Activated gamma-delta T cell treated with anti-CD3 and anti-CD28 coated beads, Interleukin-2, amount 50 U/mL, for 16 hours (primary cell): ENCODE measurements at regions not wholly inside any gene's neighbourhood (a gene's known extent, or its start where the extent isn't known, plus 50 kb on each side); places are given as distances from the start of the nearest gene placed in this dataset.

Experiments used
- DNase-seq: peaks from one replicate; pipeline ENCODE4 v3.0.0-alpha.2; 2020; ENCODE audit warnings: low read depth

DNA sequence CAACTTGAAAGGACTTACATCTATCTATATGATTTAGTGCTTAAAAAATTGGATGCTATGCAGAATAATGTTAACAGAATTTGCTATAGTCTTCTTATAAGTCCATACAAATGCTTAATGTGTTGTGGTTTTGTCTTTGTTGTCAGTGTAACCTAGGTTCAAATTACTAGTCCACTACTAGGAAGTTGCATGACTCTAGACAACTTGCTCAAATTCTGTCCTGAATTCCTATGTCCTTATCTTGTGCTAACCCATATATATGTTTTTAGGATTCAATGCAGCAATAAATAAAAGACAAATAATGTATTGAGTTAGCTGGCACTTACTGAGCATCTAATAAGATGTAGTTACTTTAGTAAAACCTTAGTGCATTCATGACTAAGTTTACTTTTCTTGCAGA lies 276.5 kb upstream of the KCNMB2 start:
- DNase-seq: no peak

DNA sequence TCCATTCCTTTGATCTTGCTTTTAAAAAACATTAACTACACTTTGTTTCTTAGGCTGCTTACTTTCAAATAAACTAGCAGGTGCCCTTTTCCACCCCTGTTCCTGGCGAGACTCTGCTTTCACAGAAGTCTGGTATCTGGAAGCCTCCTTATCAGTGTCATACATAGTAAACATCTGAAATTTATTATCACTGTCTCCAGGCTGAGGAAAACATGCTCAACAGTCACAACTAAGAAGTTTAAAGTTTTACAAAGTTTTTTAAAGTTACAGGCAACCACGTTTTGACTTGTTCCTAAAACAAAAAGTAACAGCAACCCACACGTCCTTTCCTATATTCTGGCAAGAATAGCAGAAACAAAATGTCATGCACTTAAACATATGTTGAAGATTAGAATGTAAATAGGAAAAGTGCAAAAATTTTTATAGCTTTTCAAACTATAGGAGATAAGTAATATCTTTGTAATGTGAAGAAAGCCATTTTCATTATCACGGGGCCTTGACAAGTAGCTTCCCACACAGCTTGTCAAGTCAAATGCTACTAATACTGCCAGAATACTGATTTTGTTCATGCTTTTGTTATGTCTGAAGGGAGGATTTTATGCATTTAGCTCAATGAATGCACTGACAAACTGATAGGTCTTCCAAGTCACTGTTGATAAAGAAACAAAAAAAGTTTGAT lies 275.2 kb upstream of the KCNMB2 start:
- DNase-seq: no peak

DNA sequence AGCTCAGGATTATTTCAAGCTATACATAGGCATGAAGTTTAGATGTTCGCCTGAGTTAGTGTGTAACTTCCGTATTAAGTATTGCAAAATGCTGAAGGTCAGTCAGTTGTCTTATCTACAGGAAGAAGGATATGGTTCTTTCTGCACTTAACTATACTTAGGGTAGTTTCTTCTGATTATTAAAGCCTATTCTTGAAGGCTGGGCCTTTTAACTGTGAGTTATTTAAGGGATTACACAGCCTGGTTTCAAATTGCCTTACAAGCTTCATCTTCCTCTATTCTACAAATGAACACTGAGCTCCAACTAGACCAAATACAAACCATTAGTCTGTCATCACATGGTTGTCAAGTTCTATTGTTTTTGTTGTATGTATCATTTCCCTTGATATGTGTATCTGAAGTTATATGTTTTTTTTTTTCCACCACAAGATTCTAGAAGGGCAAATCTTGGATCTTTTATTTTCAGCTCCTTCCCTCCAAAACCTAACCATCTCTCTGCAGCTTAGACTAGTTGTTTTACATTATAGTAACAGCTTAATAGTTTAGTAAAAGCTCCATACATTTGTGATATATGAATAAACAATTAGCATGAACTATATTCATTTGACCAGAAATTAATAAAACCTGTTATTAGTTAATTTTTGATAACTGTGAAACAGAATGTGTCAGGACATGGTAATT lies 272.9 kb upstream of the KCNMB2 start:
- DNase-seq: no peak

DNA sequence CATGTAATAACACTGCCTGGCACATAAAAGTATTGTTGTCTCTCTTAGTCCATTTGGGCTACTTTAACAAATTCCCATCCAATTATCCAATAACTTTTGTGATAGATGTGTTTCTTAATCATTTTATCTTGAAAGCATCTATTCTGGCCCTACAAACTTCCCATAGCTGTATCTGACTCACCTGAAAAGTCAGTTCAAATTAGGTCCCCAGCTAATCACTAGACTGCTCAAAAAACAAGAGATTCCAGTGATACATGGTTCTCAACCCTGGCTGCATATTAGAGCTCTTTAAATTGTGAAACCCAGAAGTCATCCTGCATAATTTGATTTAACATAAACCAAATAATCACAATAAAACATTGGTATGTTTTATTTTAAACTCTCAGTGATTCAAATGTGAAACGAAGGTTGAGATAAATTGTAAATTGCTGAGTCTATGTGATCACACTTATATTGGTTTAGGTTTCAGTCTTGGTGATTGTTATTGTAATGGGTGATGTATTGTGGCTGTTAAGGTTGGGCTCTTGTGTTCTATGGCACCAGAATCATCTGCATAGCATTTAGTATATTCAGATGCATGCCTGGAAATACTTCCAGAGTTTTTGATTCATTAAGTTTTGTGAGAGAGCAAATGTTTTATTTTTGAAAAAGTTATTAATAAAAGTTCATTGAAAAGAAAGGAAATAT lies 268.9 kb upstream of the KCNMB2 start:
- no peak for DNase-seq

DNA sequence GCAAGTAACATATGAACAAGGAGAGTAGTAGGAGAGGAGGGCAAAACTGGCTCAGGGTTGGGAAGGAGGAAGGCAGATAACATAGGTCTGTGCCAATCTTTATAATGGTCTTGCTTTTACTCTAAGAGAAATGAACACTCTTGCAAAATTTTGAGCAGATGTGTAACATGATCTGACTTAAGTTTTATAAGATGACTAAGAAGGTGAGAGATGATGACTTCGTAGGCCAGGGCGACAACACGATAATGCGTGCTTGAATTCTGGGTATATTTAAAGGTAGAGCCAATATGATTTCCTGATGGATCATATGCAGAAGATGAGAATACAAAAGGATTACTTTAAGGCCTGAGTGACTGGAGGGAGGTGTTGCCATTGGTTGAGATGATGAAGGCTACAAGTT lies 265.4 kb upstream of the KCNMB2 start:
- DNase-seq: no peak

DNA sequence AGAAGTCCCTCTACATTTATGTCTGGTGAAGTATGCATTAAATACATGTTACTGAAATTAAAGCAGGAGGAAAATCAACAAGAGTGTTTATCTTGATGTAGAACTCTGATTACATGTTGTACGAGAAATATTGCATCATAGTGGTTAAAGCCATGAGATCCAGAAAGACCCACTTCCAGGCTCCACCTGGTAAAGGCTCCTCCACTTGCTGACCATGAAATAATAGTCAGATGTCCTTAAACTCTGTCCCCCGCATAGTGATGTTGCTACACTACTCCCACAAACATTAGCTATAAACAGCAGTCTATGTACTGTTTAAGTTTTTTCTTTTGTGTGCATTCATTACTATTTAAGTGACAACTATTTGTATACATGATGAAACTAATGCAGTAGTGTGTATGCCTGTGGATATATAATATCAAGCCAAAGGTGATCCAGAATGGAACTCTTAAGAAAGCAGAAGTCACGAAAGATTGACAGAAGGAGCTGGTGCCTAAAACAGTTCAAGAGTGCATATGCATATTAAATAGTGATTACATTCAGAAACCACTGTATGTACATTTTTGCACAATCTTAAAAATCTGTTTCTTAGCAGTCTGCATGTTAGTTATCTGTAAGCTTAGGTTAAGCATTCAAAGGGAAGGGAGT lies 264.4 kb upstream of the KCNMB2 start:
- DNase-seq: no peak

DNA sequence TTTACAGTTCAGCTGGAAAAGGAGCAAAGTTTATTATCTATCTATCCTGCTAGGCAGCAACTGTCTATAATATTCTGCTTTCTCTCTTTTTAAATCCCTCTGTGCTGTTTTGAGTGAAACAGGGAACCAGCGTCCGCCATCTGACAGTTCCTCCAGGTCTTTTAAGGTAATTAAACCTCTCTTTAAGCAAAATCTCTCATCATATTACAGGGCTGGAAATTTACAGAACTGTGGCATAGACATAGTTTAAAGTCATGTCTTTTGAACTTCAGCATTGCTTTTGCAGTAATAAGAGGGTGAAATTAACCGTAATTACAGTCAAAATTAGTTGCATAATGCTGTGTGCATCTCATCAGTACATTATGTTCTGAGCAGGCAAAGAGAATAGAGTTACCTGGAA lies 263.4 kb upstream of the KCNMB2 start:
- DNase-seq: no peak

DNA sequence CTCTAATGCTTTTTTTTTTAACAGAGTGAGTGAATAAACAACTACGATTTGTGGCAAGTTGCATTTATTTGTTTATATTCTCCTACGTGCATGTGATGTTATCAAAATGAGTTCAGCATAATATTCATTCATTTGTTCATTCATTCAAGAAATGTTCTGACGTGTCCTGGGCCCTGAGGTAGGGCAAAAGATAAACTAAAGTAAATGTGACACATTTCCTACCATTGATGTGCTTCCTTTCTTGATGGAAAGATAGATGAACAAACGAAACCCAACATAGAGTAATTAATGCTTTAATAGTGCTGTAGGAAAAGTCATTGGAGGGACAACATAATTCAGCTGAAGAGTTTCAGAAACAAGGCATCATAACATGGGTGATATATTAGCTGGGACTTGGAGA lies 261.5 kb upstream of the KCNMB2 start:
- DNase-seq: no peak

DNA sequence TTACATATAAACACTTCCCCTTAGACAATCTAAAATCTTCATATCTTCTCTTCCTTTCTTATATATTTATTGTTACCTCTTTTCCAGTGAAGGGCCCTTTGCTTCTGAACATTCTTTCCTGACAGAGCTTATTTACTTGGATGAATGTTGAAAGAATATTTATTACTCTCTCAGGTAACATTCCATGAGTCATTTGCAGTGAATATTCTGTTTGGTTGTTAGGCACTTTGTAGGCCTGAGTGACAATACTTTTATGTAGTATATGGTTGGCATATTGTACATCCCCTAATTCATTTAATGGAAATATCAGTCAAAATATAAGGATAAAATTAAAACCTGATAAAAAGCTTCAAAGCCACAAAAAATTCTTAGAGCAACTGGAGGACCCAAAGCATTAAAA lies 260.9 kb upstream of the KCNMB2 start:
- DNase-seq: no peak

DNA sequence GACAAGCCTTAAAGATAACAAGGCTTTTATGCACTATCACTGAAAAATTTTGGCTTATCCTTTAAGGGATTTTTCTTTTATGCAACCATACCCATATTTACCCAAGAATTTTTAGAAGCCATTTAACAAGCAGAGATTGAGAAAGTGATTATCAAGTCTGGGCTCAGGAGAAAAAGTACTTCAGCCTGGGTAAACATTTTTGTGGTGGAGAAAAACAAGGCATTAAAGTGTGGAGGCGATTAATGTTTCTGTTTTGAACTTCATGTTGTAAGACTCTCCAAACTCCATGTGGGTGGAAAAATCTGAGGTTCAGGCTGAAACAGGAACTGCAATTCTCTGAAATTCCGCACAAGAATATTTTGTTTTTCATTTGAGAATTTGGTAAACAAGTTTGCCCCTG lies 260.4 kb upstream of the KCNMB2 start:
- no peak for DNase-seq

DNA sequence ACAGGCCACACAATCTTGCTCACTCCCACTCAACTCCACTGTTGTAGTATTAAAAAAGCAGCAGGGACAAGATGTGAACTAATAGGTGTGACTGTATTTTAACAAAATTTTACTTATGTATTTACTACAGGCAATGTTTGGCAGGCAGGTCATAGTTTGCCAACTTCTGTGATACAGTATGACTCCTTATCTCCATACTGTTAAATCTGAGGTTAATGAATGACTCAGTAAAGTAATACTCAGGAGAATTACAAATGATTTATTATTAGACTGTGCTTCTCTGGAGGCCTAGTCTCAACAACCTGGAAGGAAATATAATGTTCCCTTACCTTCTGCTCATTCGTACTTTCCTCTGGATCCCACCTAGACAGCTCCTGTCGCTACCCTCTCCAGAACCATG lies 258.6 kb upstream of the KCNMB2 start:
- no peak for DNase-seq

DNA sequence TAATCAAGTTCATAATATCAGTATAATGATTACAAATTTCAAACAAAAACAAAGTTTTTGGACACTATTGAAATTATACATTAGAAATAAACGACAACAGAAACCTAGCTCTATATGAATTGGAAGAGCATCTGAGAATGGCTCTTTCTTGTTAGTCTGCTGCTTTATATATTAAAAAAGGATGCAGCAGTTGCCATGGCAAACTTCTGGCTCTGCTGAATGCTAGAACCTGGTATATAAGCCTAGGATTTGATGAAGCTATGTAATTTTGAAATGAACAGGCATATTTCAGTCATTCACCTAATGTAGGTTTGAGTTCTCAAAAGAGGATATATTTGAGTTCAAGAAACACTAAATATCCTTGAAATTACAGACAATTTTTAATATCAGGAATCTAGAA lies 252.7 kb upstream of the KCNMB2 start:
- DNase-seq: no peak

DNA sequence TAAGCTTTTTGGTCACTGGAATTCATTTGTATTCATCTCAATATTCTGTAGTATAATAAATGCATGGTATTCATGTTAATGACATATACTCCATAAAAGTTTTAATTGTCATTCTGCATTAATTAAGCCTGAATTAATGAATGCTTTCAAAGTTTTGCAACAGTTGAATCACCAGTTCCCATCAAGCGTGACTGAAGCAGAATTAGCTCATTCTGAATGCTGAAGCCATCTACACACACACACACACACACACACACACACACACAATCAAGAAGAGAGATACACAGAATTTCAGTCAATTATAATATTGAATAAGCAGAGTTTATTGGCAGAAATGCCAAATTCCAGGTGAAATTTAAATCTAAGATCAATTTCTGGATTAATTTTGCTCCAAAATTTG lies 252.1 kb upstream of the KCNMB2 start:
- DNase-seq: no peak

DNA sequence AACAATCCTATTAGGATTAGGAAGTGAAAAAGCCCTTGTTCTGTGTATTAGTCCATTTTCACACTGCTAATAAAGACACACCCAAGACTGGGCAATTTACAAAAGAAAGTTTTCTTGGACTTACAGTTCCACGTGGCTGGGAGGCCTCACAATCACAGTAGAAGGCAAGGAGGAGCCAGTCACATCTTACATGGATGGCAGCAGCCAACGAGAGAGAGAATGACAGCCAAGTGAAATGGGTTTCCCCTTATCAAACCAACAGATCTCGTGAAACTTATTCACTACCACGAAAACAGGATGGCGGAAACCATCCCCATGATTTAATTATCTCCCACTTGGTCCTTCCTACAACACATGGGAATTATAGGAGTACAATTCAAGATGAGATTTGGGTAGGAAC lies 248.2 kb upstream of the KCNMB2 start:
- DNase-seq: no peak

DNA sequence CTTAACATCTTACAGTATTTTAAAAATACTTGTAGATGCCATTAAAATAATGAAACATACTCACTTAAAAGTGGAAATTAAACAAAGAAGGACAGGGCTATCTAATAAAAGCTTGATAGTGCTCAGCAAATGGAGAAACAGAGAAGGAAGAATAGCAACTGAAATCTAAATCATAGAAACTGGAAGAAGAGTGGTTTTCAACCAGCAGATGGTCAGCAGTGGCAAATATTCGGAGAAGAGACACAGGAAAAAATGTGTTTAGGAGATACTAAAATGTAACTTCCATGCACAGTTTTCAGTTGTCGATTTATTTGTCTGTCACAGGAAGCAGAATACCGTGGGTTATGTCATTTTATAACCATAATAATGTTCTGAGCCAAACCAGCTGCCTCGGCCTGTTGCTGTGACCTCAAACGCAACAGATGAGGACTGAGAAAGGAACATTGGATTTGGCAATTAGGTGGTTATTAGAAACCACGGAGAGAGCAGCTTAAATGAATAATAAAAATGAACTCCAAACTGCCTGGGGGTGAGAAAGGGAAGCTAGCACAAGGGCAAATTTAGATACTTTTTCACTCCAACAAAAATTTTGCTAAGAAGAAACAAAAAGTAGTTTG lies 246.6 kb upstream of the KCNMB2 start:
- no peak for DNase-seq

DNA sequence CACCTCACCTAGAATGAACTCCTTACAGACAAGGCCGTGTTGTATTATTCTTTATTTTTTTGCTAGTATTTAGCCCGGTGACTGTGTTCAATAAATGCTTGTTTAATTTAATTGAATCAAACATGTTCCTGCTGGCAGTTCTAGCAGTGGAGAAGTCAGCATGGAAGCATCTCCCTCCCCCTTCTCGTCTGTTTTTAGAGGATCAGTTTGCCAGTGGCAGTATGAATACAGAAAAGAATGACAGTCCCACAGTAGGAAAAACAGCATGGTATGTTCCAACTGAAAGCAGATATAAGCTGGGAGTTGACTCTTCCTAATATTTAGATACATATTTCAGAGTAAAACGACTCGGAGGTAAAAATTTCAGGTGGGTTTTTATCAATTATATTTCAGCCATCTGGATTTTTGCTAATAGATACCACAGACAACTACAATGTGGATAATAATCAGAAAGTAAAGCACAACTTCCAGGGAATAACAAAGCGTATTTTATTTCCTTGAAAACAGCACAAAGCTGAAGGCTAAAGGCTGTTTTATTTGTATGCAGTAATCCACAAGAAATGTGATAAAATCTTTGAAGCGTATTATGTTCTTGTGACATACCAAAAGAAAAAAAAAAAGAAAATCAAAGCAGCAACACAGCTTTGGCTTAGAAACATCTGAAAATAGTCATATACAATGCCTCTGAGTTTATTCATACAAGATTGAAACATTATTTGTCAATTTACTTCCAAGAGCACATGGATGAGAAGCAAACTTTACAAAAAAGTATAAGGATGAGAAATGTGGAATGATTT lies 244.5 kb upstream of the KCNMB2 start:
- no peak for DNase-seq

DNA sequence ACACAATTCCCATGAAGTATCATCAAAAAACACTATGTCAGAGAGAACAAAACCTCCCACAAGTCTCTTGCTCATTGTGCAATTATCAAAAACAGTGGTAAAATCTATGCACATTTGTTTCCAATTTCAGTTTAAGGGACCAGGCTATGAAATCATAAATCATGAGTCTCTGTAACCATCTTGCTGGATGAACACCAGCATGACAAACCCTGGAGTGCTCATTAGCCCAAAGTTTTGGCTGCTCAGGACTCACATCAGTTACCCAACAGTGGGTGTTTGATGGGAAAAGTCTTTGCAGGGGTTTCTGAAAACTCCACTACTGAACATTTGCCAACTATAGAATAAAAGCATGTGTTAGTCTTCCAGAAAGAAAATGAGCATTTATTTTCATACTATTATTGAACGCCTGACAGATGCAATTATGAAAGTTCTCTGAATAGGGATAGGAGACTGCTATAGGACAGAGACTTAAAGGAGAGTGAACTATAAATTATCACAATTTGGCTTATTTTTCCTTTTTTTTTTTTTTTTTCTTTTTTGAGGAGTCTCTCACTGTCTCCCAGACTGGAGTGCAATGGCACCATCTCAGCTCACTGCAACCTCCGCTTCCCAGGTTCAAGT lies 240.8 kb upstream of the KCNMB2 start:
- DNase-seq: no peak

DNA sequence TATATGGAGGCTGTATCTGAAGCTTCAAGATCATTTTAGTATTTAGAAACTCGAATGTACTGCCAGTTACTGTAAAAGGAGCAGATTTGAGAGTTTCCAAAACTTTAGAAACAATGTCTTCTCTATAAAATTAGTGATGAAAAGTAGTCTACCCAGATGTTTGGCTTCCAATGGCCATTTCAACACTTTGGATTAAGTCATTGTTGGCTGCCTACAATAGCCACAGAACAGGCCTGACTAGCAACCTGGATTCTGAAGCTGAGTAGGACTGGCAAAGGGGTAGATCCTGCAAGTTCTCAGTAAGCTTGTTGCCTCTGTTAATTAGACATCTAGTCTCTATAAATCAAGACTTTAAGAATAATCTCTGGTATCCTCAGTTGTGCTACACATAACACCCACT lies 239.0 kb upstream of the KCNMB2 start:
- DNase-seq: no peak

DNA sequence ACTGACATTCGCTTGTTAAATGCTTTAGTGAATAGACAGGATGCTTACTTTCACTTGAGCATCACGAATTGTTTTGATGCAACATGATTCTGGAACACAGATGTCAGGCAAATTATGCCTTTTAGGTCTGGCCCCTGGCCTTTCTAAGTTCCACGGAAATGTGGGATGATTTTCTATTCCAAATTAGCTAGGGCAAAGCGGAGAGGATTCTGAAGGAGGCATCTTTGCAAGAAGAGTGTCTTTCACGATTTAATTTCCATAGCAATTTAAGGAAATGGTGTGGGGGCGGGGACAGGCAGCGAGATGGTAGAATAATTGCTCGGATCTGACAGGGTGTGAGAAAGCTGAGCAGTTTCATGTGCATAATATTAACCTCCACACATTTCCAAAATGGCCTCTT lies 238.5 kb upstream of the KCNMB2 start:
- no peak for DNase-seq

DNA sequence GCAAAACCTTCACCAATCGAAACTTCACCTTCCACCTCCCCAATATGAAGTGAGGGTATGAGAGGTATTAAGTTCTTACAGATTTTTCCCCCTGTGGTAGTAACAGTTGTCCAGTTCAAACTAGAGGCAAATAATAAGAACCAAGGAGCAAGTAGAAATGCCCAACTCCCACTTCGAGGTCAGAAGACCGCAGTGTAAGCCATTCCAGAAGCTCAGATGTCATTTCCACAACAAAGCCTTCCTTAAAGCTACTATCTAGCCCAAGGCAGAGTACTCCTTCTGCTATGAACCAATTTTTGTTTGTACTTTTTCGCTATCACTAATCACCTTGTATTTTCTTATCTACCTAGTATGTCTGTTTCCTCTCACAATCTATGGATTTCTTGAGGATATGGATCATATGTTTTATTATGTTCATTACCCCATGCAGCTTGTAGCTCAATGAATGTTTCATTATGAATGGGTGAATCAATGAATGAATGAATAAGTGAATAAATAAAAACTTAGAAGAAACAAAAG lies 235.7 kb upstream of the KCNMB2 start:
- DNase-seq: no peak
